ENCODE measurements at regions not wholly inside any gene's neighbourhood (a gene's known extent, or its start where the extent isn't known, plus 50 kb on each side); places are given as distances from the start of the nearest gene placed in this dataset.

DNA sequence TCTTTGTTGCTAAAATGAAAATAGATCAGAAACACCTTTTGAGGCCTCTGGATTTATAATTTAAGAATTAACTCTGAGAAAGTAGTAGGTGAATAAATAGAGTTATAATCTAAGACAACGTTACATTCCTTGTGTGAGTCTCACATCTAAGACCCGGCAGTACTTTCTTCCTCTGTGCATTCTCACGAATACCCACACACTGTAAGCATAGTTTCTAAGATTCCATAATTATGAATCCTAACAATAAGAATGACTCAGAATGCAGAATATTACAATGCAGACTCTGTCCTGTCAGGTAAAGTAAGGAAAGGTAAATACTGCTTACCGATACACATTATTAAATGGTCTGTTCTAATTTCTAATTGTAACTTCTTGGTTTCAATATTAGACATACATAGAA, 257.7 kb upstream of the CNTN6 start (continued):
- TF ChIP-seq CHD7 (IDR thresholded peaks at IDR 0.05; ENCODE audit: insufficient replicate concordance, low read length) (no peak), CREB1 (IDR thresholded peaks at IDR 0.05) (no peak), TCF12 (IDR thresholded peaks at IDR 0.05; ENCODE audit: low read depth, low read length) (no peak), ZNF274 (IDR thresholded peaks at IDR 0.05; ENCODE audit: borderline replicate concordance, extremely low read depth, low read length) (no peak), RAD21 (IDR thresholded peaks at IDR 0.05 in 1 of 2, conservative IDR thresholded peaks at IDR 0.05 in 1 of 2; ENCODE audit: low read depth in 2 of 2, low read length in 2 of 2) (no peak), HDAC2 (IDR thresholded peaks at IDR 0.05; ENCODE audit: borderline replicate concordance in 1 of 2, low read depth in 2 of 2, low read length in 2 of 2) (no peak), RNF2 (IDR thresholded peaks at IDR 0.05; ENCODE audit: borderline replicate concordance, low read depth, low read length, missing control alignments, poor library complexity, severe bottlenecking) (no peak), CEBPB (IDR thresholded peaks at IDR 0.05; ENCODE audit: low read depth, low read length) (no peak), RXRA (IDR thresholded peaks at IDR 0.05; ENCODE audit: insufficient read depth, low read depth, low read length) (no peak), FOSL1 (IDR thresholded peaks at IDR 0.05; ENCODE audit: insufficient read depth, low read depth, low read length) (no peak)

Data from H1 (cell line).